ENCODE measurements at regions not wholly inside any gene's neighbourhood (a gene's known extent, or its start where the extent isn't known, plus 50 kb on each side); places are given as distances from the start of the nearest gene placed in this dataset.

DNA sequence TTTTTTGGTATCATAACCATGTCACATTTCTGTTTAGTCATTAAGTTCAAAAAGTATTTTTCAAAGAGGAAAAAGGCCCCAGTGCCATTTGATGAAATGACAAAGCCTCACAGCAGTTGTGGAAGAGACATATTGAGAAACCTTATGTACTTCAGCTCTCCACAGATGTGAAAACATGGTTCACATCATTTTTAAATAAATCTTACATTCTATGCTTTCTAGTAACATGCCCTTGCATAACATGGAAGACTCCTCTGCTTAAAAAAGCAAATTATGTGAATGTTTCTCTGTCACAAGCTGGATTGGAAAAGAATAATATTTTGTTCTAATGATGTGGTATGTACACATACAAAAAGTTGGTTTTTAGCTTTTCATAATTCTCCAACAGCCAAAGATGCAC is 934.1 kb downstream of the NLGN4Y start:
- TF ChIP-seq, protein P1, sequence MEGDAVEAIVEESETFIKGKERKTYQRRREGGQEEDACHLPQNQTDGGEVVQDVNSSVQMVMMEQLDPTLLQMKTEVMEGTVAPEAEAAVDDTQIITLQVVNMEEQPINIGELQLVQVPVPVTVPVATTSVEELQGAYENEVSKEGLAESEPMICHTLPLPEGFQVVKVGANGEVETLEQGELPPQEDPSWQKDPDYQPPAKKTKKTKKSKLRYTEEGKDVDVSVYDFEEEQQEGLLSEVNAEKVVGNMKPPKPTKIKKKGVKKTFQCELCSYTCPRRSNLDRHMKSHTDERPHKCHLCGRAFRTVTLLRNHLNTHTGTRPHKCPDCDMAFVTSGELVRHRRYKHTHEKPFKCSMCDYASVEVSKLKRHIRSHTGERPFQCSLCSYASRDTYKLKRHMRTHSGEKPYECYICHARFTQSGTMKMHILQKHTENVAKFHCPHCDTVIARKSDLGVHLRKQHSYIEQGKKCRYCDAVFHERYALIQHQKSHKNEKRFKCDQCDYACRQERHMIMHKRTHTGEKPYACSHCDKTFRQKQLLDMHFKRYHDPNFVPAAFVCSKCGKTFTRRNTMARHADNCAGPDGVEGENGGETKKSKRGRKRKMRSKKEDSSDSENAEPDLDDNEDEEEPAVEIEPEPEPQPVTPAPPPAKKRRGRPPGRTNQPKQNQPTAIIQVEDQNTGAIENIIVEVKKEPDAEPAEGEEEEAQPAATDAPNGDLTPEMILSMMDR (IDR thresholded peaks at IDR 0.05; ENCODE audit: control extremely low read depth, extremely low read depth, low read depth, missing control alignments): no peak
- POLR2A ChIA-PET: no interaction called here
- no peak for DNase-seq (ENCODE audit: extremely low spot score)
- CTCF ChIA-PET: no interaction called here

DNA sequence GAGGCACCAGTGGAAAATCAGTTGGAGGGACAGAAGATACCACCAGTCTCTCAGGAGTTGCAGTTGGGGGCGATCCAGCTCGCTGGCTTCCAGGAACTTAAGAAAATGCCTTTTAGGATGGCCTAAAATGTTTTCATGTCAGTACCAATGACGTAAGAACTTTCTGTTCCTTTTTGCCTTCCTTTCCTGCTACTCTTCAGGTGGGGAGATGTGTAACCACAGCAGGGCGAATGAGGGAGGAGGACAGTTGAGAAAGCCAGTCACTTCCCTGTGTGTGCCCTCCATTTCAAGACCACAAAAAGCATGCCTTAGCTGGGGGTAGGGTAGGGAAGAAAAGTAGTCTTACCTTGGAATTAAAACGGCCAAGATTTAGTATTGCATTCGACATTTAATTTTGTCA is 941.6 kb downstream of the NLGN4Y start:
- CTCF ChIA-PET: no interaction called here
- POLR2A ChIA-PET: no interaction called here

DNA sequence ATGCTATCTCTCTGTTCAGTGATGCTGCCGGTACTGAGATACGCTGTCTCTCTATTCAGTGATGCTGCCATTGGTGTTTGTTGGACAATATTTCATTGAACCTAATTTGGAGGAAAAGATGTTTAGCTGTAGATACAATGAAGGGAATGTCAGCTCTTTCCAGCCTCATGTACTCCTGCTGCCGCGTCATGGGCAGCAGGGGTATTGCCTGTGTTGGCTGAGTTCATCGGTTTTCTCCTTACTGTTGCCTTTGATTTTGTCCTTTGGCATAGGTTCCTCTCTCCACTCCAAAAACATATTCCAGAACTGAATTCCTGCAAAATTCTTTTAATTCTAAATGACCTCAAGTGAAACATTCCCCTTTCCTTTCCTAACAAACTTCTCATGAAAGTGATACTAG is 942.6 kb downstream of the NLGN4Y start:
- no peak for DNase-seq (ENCODE audit: extremely low spot score)
- ChIA-PET POLR2A (interaction anchor here (0.8 kb wide), 1 partner anchor 1801 kb away, joined by 3 read pairs; no protein-coding TSS in a partner anchor), CTCF (no interaction called here)
- TF ChIP-seq, protein P1 (IDR thresholded peaks at IDR 0.05; ENCODE audit: control extremely low read depth, extremely low read depth, low read depth, missing control alignments): no peak

More for the DNA sequence above, 941.6 kb downstream of the NLGN4Y start:
- TF ChIP-seq, protein P1 (IDR thresholded peaks at IDR 0.05; ENCODE audit: control extremely low read depth, extremely low read depth, low read depth, missing control alignments): no peak
- no peak for DNase-seq (ENCODE audit: extremely low spot score)

- TF ChIP-seq, protein P1 (IDR thresholded peaks at IDR 0.05; ENCODE audit: control extremely low read depth, extremely low read depth, low read depth, missing control alignments): no peak
- ChIA-PET POLR2A (no interaction called here), CTCF (interaction anchor here (1.6 kb wide), 1 partner anchor 9 kb away, joined by 4 read pairs; no protein-coding TSS in a partner anchor)
- no peak for DNase-seq (ENCODE audit: extremely low spot score)
Measured at GRCh38 chrY:15468091-15468490, 943.8 kb downstream of the NLGN4Y start.

DNA sequence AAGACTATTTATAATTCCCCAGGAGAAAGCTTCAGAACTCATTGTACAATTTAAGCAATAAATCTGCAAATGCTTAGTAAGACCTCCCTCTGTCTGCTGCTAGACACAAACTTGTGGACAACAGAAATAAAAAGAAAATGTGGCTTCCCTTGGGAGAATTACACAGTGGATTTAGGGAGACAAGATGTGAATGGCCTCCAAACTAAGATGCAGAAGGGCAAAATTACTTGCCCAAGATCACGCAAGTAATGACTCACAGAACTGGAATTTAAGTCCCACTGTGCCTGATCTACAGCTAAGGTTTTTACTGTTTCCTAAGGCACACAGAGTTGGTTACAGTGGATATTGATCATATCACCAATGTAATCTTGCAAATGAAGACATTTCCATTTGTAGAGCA is 947.0 kb downstream of the NLGN4Y start:
- TF ChIP-seq, protein P1 (IDR thresholded peaks at IDR 0.05; ENCODE audit: control extremely low read depth, extremely low read depth, low read depth, missing control alignments): no peak
- ChIA-PET POLR2A (no interaction called here), CTCF (no interaction called here)
- DNase-seq (ENCODE audit: extremely low spot score): no peak

DNA sequence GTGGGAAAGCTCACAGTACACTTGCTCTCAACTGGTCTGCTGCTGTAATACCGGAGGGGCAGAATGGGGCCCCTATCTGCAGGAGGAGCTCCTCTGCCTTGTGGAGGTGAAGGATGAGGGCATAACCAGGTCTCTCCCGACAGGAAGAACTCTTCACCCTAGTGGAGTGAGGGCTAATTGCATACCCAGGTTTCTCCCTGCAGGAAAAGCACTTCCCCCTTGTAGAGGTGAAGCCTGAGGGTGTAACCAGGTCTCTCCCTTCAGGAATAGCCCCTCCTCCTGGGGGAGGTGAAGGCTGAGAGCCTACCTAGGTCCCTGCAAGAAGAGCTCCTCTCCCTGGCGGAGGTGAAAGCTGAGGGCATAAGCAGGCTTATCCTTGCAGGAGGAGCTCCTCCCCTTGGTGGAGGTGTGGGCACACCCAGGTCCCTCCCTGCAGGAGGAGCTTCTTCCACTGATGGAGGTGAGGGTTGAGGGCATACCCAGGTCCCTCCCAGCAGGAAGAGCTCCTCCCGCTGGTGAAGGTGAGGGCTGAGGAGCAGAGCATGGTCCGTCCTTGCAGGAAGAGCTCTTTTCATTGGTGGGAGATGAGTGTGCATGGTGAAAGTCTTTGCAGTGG is 954.1 kb downstream of the NLGN4Y start:
- TF ChIP-seq, protein P1 (IDR thresholded peaks at IDR 0.05; ENCODE audit: control extremely low read depth, extremely low read depth, low read depth, missing control alignments): no peak
- CTCF ChIA-PET: no interaction called here
- POLR2A ChIA-PET: no interaction called here
- no peak for DNase-seq (ENCODE audit: extremely low spot score)
